ENCODE measurements at regions not wholly inside any gene's neighbourhood (a gene's known extent, or its start where the extent isn't known, plus 50 kb on each side); places are given as distances from the start of the nearest gene placed in this dataset.
"Not testable (repeated sequence)": the region's sequence is repeated elsewhere in the genome, so short reads cannot be mapped to it uniquely, and the experiment has no call there.

DNA sequence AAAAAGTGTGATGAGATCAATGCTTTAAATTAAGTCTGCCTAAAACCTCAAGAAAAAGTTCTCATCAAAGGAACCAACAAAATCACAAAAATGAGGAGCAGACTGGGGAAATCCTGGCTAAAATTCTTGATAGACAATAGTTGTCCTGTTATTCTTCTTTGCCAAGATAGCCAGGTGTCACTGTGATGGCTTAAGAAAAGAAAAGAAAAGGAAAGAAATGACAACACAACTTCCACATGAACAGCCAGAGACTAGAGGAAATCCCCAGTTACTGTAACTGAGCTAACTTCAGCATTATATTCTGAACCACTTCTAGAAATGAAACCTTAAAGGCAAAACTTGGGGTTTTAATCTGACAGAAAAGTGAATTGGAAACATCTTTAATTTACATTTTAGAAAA is 129.6 kb downstream of the CD24 start:
- no peak for DNase-seq

GRCh38 chr6:106832766-106833510 is 141.6 kb downstream of the CD24 start:
- no peak for DNase-seq

DNA sequence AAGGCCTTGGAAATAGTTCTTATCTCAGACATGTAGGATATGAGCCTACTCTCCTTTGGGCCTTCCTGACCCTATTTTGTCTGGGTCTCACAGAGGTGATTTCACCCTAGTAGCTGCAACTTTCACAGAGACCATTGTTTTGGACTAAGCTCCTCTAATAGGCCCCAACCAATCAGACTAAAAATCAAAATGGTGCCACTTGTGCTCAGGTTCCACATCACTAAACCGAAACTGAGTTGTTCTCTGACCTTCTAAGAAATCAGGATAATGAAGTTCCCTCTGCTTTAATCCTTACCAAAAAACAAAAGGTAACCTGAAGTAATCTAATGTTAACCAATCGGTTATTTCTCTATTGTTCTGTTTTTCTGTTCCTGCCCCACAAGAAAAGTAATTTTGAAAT is 143.6 kb downstream of the CD24 start:
- DNase-seq, result no peak

DNA sequence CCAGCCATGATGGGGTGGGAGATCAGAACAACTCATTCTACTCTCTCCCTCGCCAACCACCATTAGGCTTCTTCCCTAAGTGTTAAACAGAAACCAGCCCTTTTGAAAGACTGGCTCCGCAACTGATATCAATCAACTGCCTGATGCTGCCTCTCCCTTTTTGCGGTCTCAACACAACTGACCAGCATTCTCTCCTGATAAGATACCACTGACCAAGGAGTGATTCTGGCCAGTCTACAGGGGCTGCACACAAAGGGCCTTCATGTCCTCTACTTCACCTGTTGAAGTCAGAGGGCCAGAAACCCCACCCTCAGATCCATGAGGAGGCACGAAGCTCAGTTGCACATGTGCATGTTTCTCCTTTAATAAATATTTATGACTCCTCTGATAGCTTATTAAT is 145.1 kb downstream of the CD24 start:
- no peak for DNase-seq

GRCh38 chr6:106827081-106827480 is 147.4 kb downstream of the CD24 start:
- no peak for DNase-seq

DNA sequence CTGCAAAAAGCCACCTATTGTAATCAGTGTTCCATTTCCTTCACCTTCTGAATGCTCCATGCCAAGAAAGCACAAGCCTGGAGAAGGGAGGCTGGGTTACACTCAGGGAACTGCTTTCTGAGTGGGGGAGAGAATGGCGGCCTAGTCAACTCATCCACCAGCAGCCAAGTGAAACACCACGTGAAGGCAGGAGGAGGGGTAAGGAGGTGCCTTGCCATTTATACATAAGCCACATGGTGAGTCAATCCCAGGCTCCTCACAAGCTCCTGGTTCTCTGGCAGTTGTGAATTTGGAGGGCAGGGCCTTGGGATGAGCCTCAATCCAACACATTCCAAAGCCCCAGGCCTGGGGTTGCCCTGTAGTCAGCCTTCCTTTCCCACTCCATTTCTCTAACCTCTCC is 149.4 kb downstream of the CD24 start:
- DNase-seq, result peak; percentile 7

DNA sequence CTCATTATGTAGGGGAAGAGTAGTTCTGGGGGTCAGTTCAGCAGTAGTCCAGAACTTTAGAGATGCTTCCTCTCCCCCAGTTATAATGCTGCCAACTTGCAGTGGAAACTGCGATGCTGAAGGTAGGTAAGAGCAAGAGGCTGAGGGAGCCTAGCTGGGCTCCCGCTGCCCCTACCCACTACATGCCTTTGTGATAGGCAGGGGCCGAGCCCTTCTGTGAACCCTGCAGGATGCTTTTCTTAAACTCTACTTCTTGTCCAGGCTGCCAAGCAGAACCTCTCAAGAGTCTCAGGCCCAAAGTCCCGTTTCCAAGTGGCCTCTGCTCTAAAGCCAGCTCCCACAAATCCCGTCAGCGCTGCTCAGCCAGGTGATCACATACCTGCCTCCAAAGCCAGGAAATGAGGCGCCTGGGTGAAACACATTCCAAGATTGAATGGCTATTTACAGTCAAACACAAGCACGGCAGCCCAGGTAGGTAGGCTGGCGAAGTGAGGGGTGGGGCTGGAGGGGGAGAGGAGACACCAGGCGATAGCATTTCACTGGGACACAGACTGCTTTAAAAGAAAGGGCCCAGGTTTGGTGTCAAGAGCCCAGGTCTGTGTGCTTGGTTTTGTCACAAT is 150.7 kb downstream of the CD24 start:
- no peak for DNase-seq

GRCh38 chr6:106823058-106823457 is 151.5 kb downstream of the CD24 start:
- DNase-seq, result no peak

GRCh38 chr6:106820412-106820852 is 154.1 kb downstream of the CD24 start:
- peak; percentile 73 for DNase-seq

DNA sequence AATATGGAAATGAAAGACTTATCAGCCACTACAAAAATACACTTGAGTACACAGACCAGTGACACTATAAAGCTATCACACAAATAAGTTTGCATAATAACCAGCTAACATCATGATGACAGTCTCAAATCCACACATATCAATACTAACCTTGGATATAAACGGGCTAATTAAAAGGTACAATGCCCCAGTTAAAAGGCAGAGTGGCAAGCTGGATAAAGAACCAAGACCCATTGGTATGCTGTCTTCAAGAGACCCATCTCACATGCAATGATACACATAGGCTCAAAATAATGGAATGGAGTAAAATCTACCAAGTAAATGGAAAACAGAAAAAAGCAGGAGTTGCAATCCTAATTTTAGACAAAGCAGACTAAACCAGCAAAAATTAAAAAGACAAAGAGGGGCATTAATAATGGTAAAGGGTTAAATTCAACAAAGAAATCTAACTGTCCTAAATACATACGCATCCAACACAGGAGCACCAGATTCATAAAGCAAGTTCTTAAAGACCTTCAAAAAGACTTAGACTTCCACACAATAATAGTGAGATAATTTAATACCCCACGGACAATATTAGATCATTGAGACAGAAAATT is 163.3 kb downstream of the CD24 start:
- no peak for DNase-seq

DNA sequence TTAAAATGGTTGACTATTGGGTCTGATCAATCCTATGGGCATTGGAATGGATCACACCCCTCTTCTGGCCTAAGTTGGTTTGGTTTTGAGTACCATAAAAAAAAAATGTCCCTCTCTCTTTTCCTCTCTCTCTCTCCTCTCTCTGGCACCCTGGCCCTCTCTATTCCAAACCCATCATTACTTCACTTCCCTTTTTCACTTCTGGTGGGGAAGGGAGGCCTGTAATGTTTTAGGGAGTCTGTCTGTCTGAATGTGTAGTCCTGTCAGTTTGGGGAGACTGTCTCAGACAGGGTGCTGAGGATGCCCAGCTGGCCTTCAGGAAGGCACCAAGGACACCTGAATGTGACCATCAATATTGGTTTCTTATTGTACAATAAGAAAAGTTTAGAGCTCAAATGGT is 165.8 kb downstream of the CD24 start:
- DNase-seq, result no peak

GRCh38 chr6:106807947-106808611 is 166.4 kb downstream of the CD24 start:
- no peak for DNase-seq

DNA sequence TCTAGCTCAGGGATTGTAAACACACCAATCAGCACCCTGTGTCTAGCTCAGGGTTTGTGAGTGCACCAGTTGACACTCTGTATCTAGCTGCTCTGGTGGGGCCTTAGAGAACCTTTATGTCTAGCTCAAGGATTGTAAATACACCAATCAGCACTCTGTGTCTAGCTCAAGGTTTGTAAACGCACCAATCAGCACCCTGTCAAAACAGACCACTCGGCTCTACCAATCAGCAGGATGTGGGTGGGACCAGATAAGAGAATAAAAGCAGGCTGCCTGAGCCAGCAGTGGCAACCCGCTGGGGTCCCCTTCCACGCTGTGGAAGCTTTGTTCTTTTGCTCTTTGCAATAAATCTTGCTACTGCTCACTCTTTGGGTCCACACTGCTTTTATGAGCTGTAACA is 168.3 kb downstream of the CD24 start:
- not testable (repeated sequence) for DNase-seq

DNA sequence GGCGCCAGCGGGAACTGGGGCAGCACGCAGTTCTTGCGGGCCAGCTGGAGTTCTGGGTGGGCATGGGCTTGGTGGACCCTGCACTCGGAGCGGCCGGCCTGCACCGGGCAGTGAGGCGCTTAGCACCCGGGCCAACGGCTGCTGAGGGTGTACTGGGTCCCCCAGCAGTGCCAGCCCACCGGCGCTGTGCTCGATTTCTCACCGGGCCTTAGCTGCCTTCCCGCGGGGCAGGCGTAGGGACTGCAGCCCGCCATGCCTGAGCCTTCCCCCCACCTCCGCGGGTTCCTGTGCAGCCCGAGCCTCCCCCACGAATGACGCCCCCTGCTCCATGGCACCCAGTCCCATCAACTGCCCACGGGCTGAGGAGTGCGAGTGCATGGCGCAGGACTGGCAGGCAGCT is 168.8 kb downstream of the CD24 start:
- DNase-seq, result no peak

DNA sequence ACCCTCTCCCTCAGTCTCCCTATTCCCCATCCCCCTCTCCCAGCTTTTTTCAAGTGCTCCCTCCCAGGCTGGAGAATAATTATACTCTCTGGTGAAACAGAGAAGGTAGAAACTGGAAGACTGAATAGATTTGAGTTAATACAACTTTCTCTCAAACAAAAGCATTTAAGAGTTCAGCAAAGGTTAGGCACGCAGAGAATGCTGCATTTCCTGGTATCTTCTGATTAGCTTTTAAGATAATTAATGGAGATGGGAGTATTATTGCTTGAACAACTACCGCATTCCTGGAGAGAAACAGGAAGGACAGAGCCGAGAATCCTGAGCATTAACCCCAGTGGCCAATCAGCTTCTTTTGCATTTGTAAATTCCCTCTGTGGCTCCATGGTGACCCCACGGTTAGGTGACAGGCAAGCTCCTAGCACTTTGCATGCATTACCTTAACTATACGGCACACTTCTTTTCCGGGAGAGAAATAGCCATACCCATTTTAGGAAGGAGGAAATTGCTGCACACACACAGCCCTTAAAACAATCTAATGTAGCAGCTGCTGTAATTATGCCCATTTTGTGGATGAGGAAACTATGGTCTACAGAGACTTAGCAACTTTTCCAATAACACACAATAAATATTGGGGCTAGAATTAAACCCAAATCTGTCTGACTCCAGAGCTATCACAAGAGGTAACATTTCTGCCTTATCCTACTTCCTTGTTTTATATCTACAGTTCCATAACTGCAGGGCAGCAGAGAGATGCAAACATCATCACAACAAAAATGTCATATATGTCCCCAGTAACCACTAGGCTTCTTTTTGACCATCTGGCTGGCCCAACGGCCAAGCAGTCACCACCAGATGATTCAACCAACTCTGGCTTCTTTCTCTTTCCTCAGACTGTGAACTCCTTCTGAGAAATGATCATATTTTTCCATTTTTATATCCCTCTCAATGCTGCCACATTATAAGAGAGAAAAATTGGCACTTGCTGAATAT is 169.9 kb downstream of the CD24 start:
- DNase-seq, result no peak

DNA sequence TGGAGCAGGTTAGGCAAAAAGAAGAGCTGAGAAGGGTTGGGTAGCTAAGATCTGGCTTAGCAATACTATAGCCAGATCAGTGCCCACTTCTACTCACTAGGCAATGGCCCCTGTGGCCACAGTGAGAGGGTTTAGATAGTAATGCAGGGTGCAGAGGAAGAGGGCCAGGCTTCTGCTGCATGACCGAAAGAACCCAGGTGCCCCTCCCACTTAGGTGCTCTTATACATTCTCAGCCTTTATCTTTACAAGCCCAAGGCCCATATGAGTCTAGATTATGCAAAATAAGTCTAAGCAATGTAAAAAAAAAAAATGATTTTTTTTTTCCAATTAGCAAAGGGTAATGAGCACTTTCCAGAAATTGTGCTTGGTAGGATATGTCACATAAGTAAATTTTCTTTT is 171.3 kb downstream of the CD24 start:
- no peak for DNase-seq

- DNase-seq, result no peak
Measured at GRCh38 chr6:106802139-106802538, 172.4 kb downstream of the CD24 start.

GRCh38 chr6:106801256-106801655 is 171.9 kb downstream of the QRSL1 start:
- no peak for DNase-seq

DNA sequence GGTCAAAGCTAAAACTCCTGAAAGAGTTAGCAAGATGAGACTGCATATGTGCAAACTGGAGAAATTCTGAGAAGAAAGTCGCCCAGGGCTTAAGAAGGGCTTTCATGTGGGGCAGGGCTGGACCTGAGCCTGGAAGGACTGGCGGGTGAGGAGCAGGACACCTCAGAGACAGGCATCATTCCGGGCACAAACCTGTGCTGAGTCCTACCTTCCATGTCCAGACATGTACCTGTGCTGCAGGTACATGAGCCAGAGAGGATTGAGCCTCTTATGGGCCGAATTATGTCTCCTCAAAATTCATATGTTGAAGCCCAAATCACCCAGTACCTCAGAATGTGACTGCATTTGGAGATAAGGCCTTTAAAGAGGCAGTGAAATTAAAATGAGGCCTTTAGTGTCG is 171.0 kb downstream of the QRSL1 start:
- DNase-seq, result no peak

GRCh38 chr6:106799031-106799894 is 169.9 kb downstream of the QRSL1 start:
- peak; percentile 63 for DNase-seq

DNA sequence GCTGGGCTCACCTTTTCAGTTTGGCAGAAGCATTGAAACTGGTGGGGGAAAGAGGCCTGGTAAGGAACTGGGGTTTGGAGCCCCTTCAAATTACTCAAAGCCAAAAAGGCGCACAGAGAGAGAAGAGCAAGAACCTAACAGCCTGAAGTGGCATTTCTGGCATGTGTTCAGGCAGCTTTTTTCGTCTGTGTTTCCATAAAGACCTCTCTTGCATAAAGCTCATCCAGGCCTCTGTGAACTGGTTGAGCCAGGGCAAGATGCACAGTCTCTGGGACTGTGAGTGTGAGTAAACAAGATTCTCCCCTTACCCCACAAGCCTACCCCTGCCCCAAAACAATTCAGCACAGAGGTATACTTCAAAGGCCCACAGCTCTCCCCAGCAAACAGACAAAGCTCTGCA is 167.8 kb downstream of the QRSL1 start:
- no peak for DNase-seq

GRCh38 chr6:106796781-106797180 is 167.4 kb downstream of the QRSL1 start:
- no peak for DNase-seq
